SH-SY5Y (cell line): ENCODE measurements at regions not wholly inside any gene's neighbourhood (a gene's known extent, or its start where the extent isn't known, plus 50 kb on each side); places are given as distances from the start of the nearest gene placed in this dataset.

Experiments
- GATA2 ChIP-seq: IDR thresholded peaks from 2 replicates; pipeline ENCODE4 v1.6.1; 2011; ENCODE audit warnings: mild to moderate bottlenecking, low read depth, low read length
- GATA3 ChIP-seq: IDR thresholded peaks from 2 replicates; pipeline ENCODE4 v1.6.1; 2011; ENCODE audit warnings: low read depth, mild to moderate bottlenecking, low read length, moderate library complexity

- no peak for TF ChIP-seq GATA2
- no peak for TF ChIP-seq GATA3
Measured at GRCh38 chr7:113298501-113298900, 180.1 kb upstream of the SMIM30 start.
